Esophagus (tissue), 2 donors: ENCODE measurements at regions not wholly inside any gene's neighbourhood (a gene's known extent, or its start where the extent isn't known, plus 50 kb on each side); places are given as distances from the start of the nearest gene placed in this dataset.

ENCODE experiments used
- H3K27ac ChIP-seq, 2 donors: one replicate each; pipeline ENCODE4 v1.5.1; 2013; ENCODE audit warnings: low read depth in 2 of 2, mild to moderate bottlenecking in 2 of 2, inconsistent platforms in 1 of 2, low read length in 1 of 2, moderate library complexity in 1 of 2
- H3K27me3 ChIP-seq, 2 donors: one replicate each; pipeline ENCODE4 v1.6.1; 2013; ENCODE audit warnings: low read length in 2 of 2, control low read depth in 1 of 2, mild to moderate bottlenecking in 1 of 2; ENCODE audit not compliant: insufficient read depth in 2 of 2, control insufficient read depth in 1 of 2
- H3K36me3 ChIP-seq, 2 donors: one replicate each; pipeline ENCODE4 v1.6.1; 2013; ENCODE audit warnings: low read length in 1 of 2; ENCODE audit not compliant: control insufficient read depth in 2 of 2, insufficient read depth in 2 of 2
- H3K4me1 ChIP-seq, 2 donors: one replicate each; pipeline ENCODE4 v1.6.1; 2013; ENCODE audit warnings: low read length in 1 of 2; ENCODE audit not compliant: control insufficient read depth in 2 of 2, insufficient read depth in 2 of 2
- H3K4me3 ChIP-seq, 2 donors: one replicate each; pipeline ENCODE4 v1.5.1; 2013; ENCODE audit warnings: low read length in 2 of 2, mild to moderate bottlenecking in 2 of 2, low read depth in 1 of 2, moderate library complexity in 1 of 2
- H3K9me3 ChIP-seq, 2 donors: one replicate each; pipeline ENCODE4 v1.6.1; 2013; ENCODE audit warnings: mild to moderate bottlenecking in 2 of 2, low read depth in 1 of 2, low read length in 1 of 2, moderate library complexity in 1 of 2; ENCODE audit not compliant: control insufficient read depth in 2 of 2, insufficient read depth in 1 of 2
- WGBS, 2 donors: extraction: QIAGEN DNeasy Blood & Tissue Kit; methylation state at CpG; one replicate each; pipeline ENCODE4 v1.1.7; 2013; 5-methylcytosine and 5-hydroxymethylcytosine counted together
- donor health status: healthy with polysubstance abuse.
- donor health status: Bipolar disorder and iron deficiency.

GRCh38 chr20:60306551-60306950 is 348.3 kb downstream of the CDH26 start:
- Histone ChIP-seq H3K36me3 (no peaks in the 10 kb centered on the region), H3K27me3 (no peaks in the 10 kb centered on the region), H3K9me3 (no peaks in the 10 kb centered on the region), H3K4me3 (no peak overlapping the region), H3K4me1 (no peaks in the 10 kb centered on the region), H3K27ac (no peak overlapping the region)
- 57 to 58% methylated on average over 7 of the region's 7 CpGs for WGBS, 2 donors

- Histone ChIP-seq H3K27ac (no peak overlapping the region), H3K36me3 (no peaks in the 10 kb centered on the region), H3K4me3 (no peak overlapping the region), H3K4me1 (no peaks in the 10 kb centered on the region), H3K9me3 (peaks cover 0 to 3% of the 10 kb centered on the region in 2 donors), H3K27me3 (no peaks in the 10 kb centered on the region)
- 79 to 82% methylated on average over 13 of the region's 13 CpGs for WGBS, 2 donors
These were observed 352.5 kb downstream of the CDH26 start for GRCh38 chr20:60310560-60311349.

- Histone ChIP-seq H3K4me3 (no peak overlapping the region), H3K36me3 (no peaks in the 10 kb centered on the region), H3K9me3 (peaks cover 0 to 6% of the 10 kb centered on the region in 2 donors), H3K4me1 (no peaks in the 10 kb centered on the region), H3K27me3 (no peaks in the 10 kb centered on the region), H3K27ac (no peak overlapping the region)
- WGBS, 2 donors: 84 to 91% methylated on average over 9 of the region's 9 CpGs
These were observed 355.0 kb downstream of the CDH26 start for GRCh38 chr20:60313191-60313590.

GRCh38 chr20:60313614-60314013 is 355.4 kb downstream of the CDH26 start:
- Histone ChIP-seq H3K36me3 (no peaks in the 10 kb centered on the region), H3K9me3 (peaks cover 0 to 6% of the 10 kb centered on the region in 2 donors), H3K27me3 (no peaks in the 10 kb centered on the region), H3K4me1 (no peaks in the 10 kb centered on the region), H3K4me3 (no peak overlapping the region), H3K27ac (no peak overlapping the region)
- WGBS, 2 donors: 66 to 67% methylated on average over 5 of the region's 5 CpGs

- Histone ChIP-seq H3K36me3 (no peaks in the 10 kb centered on the region), H3K4me3 (no peak overlapping the region), H3K4me1 (no peaks in the 10 kb centered on the region), H3K27ac (no peak overlapping the region), H3K9me3 (peaks cover 0 to 6% of the 10 kb centered on the region in 2 donors), H3K27me3 (no peaks in the 10 kb centered on the region)
- 88 to 92% methylated on average over 3 of the region's 3 CpGs for WGBS, 2 donors
These were observed 356.5 kb downstream of the CDH26 start for GRCh38 chr20:60314727-60315126.

GRCh38 chr20:60316476-60317158 is 358.4 kb downstream of the CDH26 start:
- Histone ChIP-seq H3K4me3 (no peak overlapping the region), H3K36me3 (no peaks in the 10 kb centered on the region), H3K9me3 (peaks cover 0 to 6% of the 10 kb centered on the region in 2 donors), H3K27me3 (no peaks in the 10 kb centered on the region), H3K27ac (no peak overlapping the region), H3K4me1 (no peaks in the 10 kb centered on the region)
- 67 to 72% methylated on average over 7 of the region's 7 CpGs for WGBS, 2 donors

GRCh38 chr20:60317401-60317800 is 359.2 kb downstream of the CDH26 start:
- no peak overlapping the region for H3K4me3 ChIP-seq
- H3K4me1 ChIP-seq: no peaks in the 10 kb centered on the region
- no peaks in the 10 kb centered on the region for H3K27me3 ChIP-seq
- H3K27ac ChIP-seq: no peak overlapping the region
- H3K9me3 ChIP-seq: peaks cover 0 to 6% of the 10 kb centered on the region in 2 donors
- WGBS, 2 donors: 55 to 65% methylated on average over 3 of the region's 3 CpGs
- no peaks in the 10 kb centered on the region for H3K36me3 ChIP-seq

GRCh38 chr20:60321601-60322000 is 363.4 kb downstream of the CDH26 start:
- Histone ChIP-seq H3K4me1 (no peaks in the 10 kb centered on the region), H3K27me3 (no peaks in the 10 kb centered on the region), H3K36me3 (no peaks in the 10 kb centered on the region), H3K4me3 (no peak overlapping the region), H3K27ac (no peak overlapping the region), H3K9me3 (no peaks in the 10 kb centered on the region)
- WGBS, 2 donors: 66 to 67% methylated on average over 3 of the region's 3 CpGs

GRCh38 chr20:60326821-60327220 is 368.6 kb downstream of the CDH26 start:
- Histone ChIP-seq H3K27me3 (no peaks in the 10 kb centered on the region), H3K4me1 (no peaks in the 10 kb centered on the region), H3K9me3 (peaks cover 0 to 3% of the 10 kb centered on the region in 2 donors), H3K36me3 (no peaks in the 10 kb centered on the region), H3K4me3 (no peak overlapping the region), H3K27ac (no peak overlapping the region)
- 85 to 87% methylated on average over 5 of the region's 5 CpGs for WGBS, 2 donors
